PC-3 (cell line): ENCODE measurements at regions not wholly inside any gene's neighbourhood (a gene's known extent, or its start where the extent isn't known, plus 50 kb on each side); places are given as distances from the start of the nearest gene placed in this dataset.

ENCODE experiments used
- CTCF ChIP-seq: fragments of 300-600 bp; sonication (generic); conservative IDR thresholded peaks from 2 replicates; pipeline ENCODE4 v1.5.1; 2017; ENCODE audit warnings: antibody characterized with exemption, low read depth, mild to moderate bottlenecking, low read length
- EZH2 ChIP-seq: fragments of 300-600 bp; sonication (generic); IDR thresholded peaks from one replicate; pipeline ENCODE4 v1.6.1; 2017; ENCODE audit warnings: antibody characterized with exemption, mild to moderate bottlenecking, low read length; ENCODE audit not compliant: unreplicated experiment

- TF ChIP-seq CTCF (no peak), EZH2 (no peak)
These were observed 167.8 kb upstream of the POU2AF2 start for GRCh38 chr11:111077530-111078322.
